HCT116 (cell line): ENCODE measurements at regions not wholly inside any gene's neighbourhood (a gene's known extent, or its start where the extent isn't known, plus 50 kb on each side); places are given as distances from the start of the nearest gene placed in this dataset.

ENCODE experiments used
- ATAC-seq: fragments of 200-7000 bp; cut with Tn5 transposase; 2 replicates; pipeline ENCODE4 v1.9.1; 2020; ENCODE audit warnings: mild to moderate bottlenecking, moderate library complexity
- BruUV-seq: library from RNA; stranded (reverse); fragments of 400-500 nt; replicated peaks from 2 replicates; lab custom pipeline; 2021; lab: Mats Ljungman, UMichigan
- CTCF ChIA-PET: fragments of 300-600 bp; sonication (Branson Sonifier 250); formaldehyde crosslinking; loops from one replicate; lab custom pipeline; 2021; ENCODE audit warnings: antibody characterized with exemption; lab: Charles Lee
- POLR2A ChIA-PET: fragments of 300-600, 350-600 bp; sonication (Branson Sonifier 250); formaldehyde crosslinking; loops from one replicate; lab custom pipeline; 2021; ENCODE audit warnings: antibody characterized with exemption; lab: Charles Lee
- RAD21 ChIA-PET, 2 experiments: fragments of 300-600 bp; sonication (Branson Sonifier 250); formaldehyde crosslinking; loops; one replicate each; lab custom pipeline; 2023; ENCODE audit warnings: low total read pairs in 2 of 2; ENCODE audit not compliant: uncharacterized antibody in 2 of 2, unreplicated experiment in 2 of 2, low non-redundant PET in 1 of 2; lab: Charles Lee
- DNase-seq: peaks from one replicate; pipeline ENCODE4 v3.0.0-alpha.2; 2010; ENCODE audit warnings: low read depth, low spot score
- H2AFZ ChIP-seq: fragments of 200-600 bp; shearing (Covaris generic), sonication (generic); 2 replicates; pipeline ENCODE4 v1.6.1; 2017; ENCODE audit warnings: low read depth, mixed run types, mixed read lengths, antibody characterized with exemption, low read length; ENCODE audit not compliant: poor library complexity, severe bottlenecking
- H3K27ac ChIP-seq: 2 replicates; pipeline ENCODE4 v1.5.1; 2012; ENCODE audit warnings: low read depth, low read length
- H3K27me3 ChIP-seq: fragments of 200-600 bp; sonication (generic); 2 replicates; pipeline ENCODE4 v1.6.1; 2016; ENCODE audit warnings: mixed run types, low read length, mixed read lengths; ENCODE audit not compliant: insufficient read depth
- H3K36me3 ChIP-seq, 2 experiments: fragments of 200-500 bp in 1 of 2; fragments of 200-600 bp in 1 of 2; sonication (Bioruptor generic) in 1 of 2; sonication (generic) in 1 of 2; 2 replicates each; pipeline versions ENCODE4 v1.5.1 to v1.6.1; 2014 to 2016; ENCODE audit warnings: low read length in 2 of 2, inconsistent platforms in 1 of 2, mixed read lengths in 1 of 2, mixed run types in 1 of 2; ENCODE audit not compliant: insufficient read depth in 2 of 2, control insufficient read depth in 1 of 2
- H3K4me1 ChIP-seq, 2 experiments: fragments of 200-600 bp in 1 of 2; sonication (generic) in 1 of 2; 2 replicates each; pipeline versions ENCODE4 v1.5.1 to v1.6.1; 2012 to 2017; ENCODE audit warnings: low read length in 2 of 2, inconsistent platforms in 1 of 2, mild to moderate bottlenecking in 1 of 2, mixed read lengths in 1 of 2, mixed run types in 1 of 2, moderate library complexity in 1 of 2; ENCODE audit not compliant: insufficient read depth in 2 of 2, control insufficient read depth in 1 of 2
- H3K4me2 ChIP-seq: fragments of 200-600 bp; sonication (generic); 2 replicates; pipeline ENCODE4 v1.6.1; 2017; ENCODE audit warnings: mixed run types, low read length, mixed read lengths
- H3K4me3 ChIP-seq, 2 experiments: fragments of 200-600 bp in 1 of 2; sonication (generic) in 1 of 2; replicated peaks in 1 of 2; 2 replicates each; pipeline ENCODE4 v1.5.1; 2011 to 2016; ENCODE audit warnings: low read length in 2 of 2, control low read depth in 1 of 2, low read depth in 1 of 2, mild to moderate bottlenecking in 1 of 2, mixed read lengths in 1 of 2, mixed run types in 1 of 2
- H3K79me2 ChIP-seq: fragments of 200-600 bp; sonication (generic); 2 replicates; pipeline ENCODE4 v1.6.1; 2017; ENCODE audit warnings: mild to moderate bottlenecking, mixed run types, low read length, moderate library complexity, mixed read lengths; ENCODE audit not compliant: insufficient read depth
- H3K9ac ChIP-seq: fragments of 200-600 bp; sonication (generic); 2 replicates; pipeline ENCODE4 v1.6.1; 2016; ENCODE audit warnings: low read length, mixed read lengths
- H3K9me2 ChIP-seq: fragments of 200-600 bp; sonication (generic), shearing (Covaris generic); 2 replicates; pipeline ENCODE4 v1.6.1; 2017; ENCODE audit warnings: mixed run types, mild to moderate bottlenecking, moderate library complexity; ENCODE audit not compliant: insufficient read depth
- H3K9me3 ChIP-seq, 2 experiments: fragments of 200-500 bp in 1 of 2; fragments of 200-600 bp in 1 of 2; sonication (Bioruptor generic) in 1 of 2; sonication (generic) in 1 of 2; 2 replicates each; pipeline ENCODE4 v1.6.1; 2014 to 2017; ENCODE audit warnings: low read length in 2 of 2, mixed read lengths in 2 of 2, inconsistent platforms in 1 of 2, low read depth in 1 of 2, mild to moderate bottlenecking in 1 of 2, mixed run types in 1 of 2, moderate library complexity in 1 of 2; ENCODE audit not compliant: control insufficient read depth in 1 of 2, insufficient read depth in 1 of 2
- H4K20me1 ChIP-seq: fragments of 200-600 bp; sonication (generic), shearing (Covaris generic); 2 replicates; pipeline ENCODE4 v1.6.1; 2017; ENCODE audit warnings: mixed run types, mild to moderate bottlenecking, moderate library complexity; ENCODE audit not compliant: insufficient read depth
- ATF3 ChIP-seq: IDR thresholded peaks from 2 replicates; pipeline ENCODE4 v1.6.1; 2012
- CTCF ChIP-seq, 3 experiments: fragments of 200-600 bp in 1 of 3; sonication (generic) in 1 of 3; IDR thresholded peaks in 2 of 3; conservative IDR thresholded peaks in 1 of 3; 2 replicates each; pipeline ENCODE4 v1.5.1; 2012 to 2017; ENCODE audit warnings: low read depth in 2 of 3, low read length in 2 of 3, antibody characterized with exemption in 1 of 3, borderline replicate concordance in 1 of 3, control low read depth in 1 of 3, mild to moderate bottlenecking in 1 of 3, mixed read lengths in 1 of 3, mixed run types in 1 of 3, moderate library complexity in 1 of 3; ENCODE audit not compliant: insufficient read depth in 1 of 3
- EGR1 ChIP-seq: IDR thresholded peaks from 2 replicates; pipeline ENCODE4 v1.6.1; 2012; ENCODE audit warnings: low read depth
- ELF1 ChIP-seq: IDR thresholded peaks from 2 replicates; pipeline ENCODE4 v1.6.1; 2012; ENCODE audit warnings: low read depth, borderline replicate concordance
- EZH2 ChIP-seq: fragments of 200-600 bp; sonication (generic); IDR thresholded peaks from 2 replicates; pipeline ENCODE4 v1.6.1; 2017; ENCODE audit warnings: antibody characterized with exemption, mixed run types
- FOSL1 ChIP-seq: IDR thresholded peaks from 2 replicates; pipeline ENCODE4 v1.6.1; 2012; ENCODE audit warnings: low read depth
- JUND ChIP-seq: IDR thresholded peaks from 2 replicates; pipeline ENCODE4 v1.6.1; 2012
- MAX ChIP-seq: IDR thresholded peaks from 2 replicates; pipeline ENCODE4 v1.6.1; 2012
- POLR2A ChIP-seq: IDR thresholded peaks from 2 replicates; pipeline ENCODE4 v1.7.0; 2011; ENCODE audit warnings: borderline replicate concordance; ENCODE audit not compliant: insufficient read depth, insufficient read length; ENCODE audit errors: extremely low read depth
- POLR2AphosphoS5 ChIP-seq: IDR thresholded peaks from 2 replicates; pipeline ENCODE4 v1.6.1; 2011; ENCODE audit warnings: mild to moderate bottlenecking, low read depth, low read length, moderate library complexity
- RAD21 ChIP-seq: IDR thresholded peaks from 2 replicates; pipeline ENCODE4 v1.6.1; 2012; ENCODE audit warnings: low read depth, mild to moderate bottlenecking
- SIN3A ChIP-seq: IDR thresholded peaks from 2 replicates; pipeline ENCODE4 v1.6.1; 2012; ENCODE audit warnings: low read depth
- SP1 ChIP-seq: IDR thresholded peaks from 2 replicates; pipeline ENCODE4 v1.6.1; 2012; ENCODE audit warnings: low read depth
- SRF ChIP-seq: IDR thresholded peaks from 2 replicates; pipeline ENCODE4 v1.6.1; 2012; ENCODE audit warnings: low read depth
- YY1 ChIP-seq: IDR thresholded peaks from 2 replicates; pipeline ENCODE4 v1.6.1; 2011; ENCODE audit warnings: low read length, low read depth, moderate library complexity, mild to moderate bottlenecking; ENCODE audit not compliant: insufficient replicate concordance; ENCODE audit errors: extremely low read depth
- ZBTB33 ChIP-seq: IDR thresholded peaks from 2 replicates; pipeline ENCODE4 v1.6.1; 2011; ENCODE audit warnings: mild to moderate bottlenecking, low read length, moderate library complexity; ENCODE audit not compliant: insufficient replicate concordance; ENCODE audit errors: extremely low read depth
- ZFX ChIP-seq: fragments of 450-650 bp; IDR thresholded peaks from 2 replicates; pipeline ENCODE4 v1.6.1; 2017
- ZNF274 ChIP-seq: fragments of 200-500 bp; sonication (Bioruptor generic); IDR thresholded peaks from 2 replicates; pipeline ENCODE4 v1.6.1; 2014; ENCODE audit warnings: mild to moderate bottlenecking, low read depth, low read length, inconsistent platforms
- intact Hi-C: fragments of 100-400 bp; cut with micrococcal nuclease; formaldehyde crosslinking; loops from 2 replicates; pipeline ENCODE4 v1.10.0; 2022

GRCh38 chr14:65170768-65171507, 68.6 kb upstream of the MAX start (continued):
- no peak for TF ChIP-seq EGR1
- TF ChIP-seq EZH2: no peak
- TF ChIP-seq SRF: no peak
- no peak for TF ChIP-seq POLR2A
- TF ChIP-seq POLR2AphosphoS5: no peak
- TF ChIP-seq YY1: no peak
- no peak for TF ChIP-seq JUND
- TF ChIP-seq ATF3: no peak
- TF ChIP-seq ZFX: no peak
- TF ChIP-seq ZNF274: no peak

- no TSS peak for BruUV-seq
- H3K9ac ChIP-seq: no peak overlapping the region
- POLR2A ChIA-PET: no interaction called here
- H3K4me3 ChIP-seq: no peak overlapping the region
- intact Hi-C loops: no loop called here
- H4K20me1 ChIP-seq: no peaks in the 10 kb centered on the region
- DNase-seq: no peak
- H3K27ac ChIP-seq: no peak overlapping the region
- H3K79me2 ChIP-seq: no peaks in the 10 kb centered on the region
- H3K9me2 ChIP-seq: no peaks in the 10 kb centered on the region
- CTCF ChIA-PET: no interaction called here
- H3K9me3 ChIP-seq: no peaks in the 10 kb centered on the region
- RAD21 ChIA-PET: no interaction called here
- H2AFZ ChIP-seq: no peak overlapping the region
- H3K27me3 ChIP-seq: no peaks in the 10 kb centered on the region
- no peaks in the 10 kb centered on the region for H3K4me1 ChIP-seq
- ATAC-seq: no peak
- H3K4me2 ChIP-seq: no peak overlapping the region
- H3K36me3 ChIP-seq: no peaks in the 10 kb centered on the region
- no peak for TF ChIP-seq JUND
- TF ChIP-seq SP1: no peak
- TF ChIP-seq FOSL1: no peak
- TF ChIP-seq SIN3A: no peak
- TF ChIP-seq RAD21: no peak
- no peak for TF ChIP-seq SRF
- TF ChIP-seq ZBTB33: no peak
- no peak for TF ChIP-seq MAX
- no peak for TF ChIP-seq EZH2
- TF ChIP-seq CTCF (IDR thresholded peaks at IDR 0.05 in 2 of 3, conservative IDR thresholded peaks at IDR 0.05 in 1 of 3; ENCODE audit: borderline replicate concordance in 1 of 3, insufficient read depth in 1 of 3, low read depth in 2 of 3, low read length in 2 of 3): no peak
- no peak for TF ChIP-seq ZNF274
- TF ChIP-seq ELF1: no peak
These were observed 71.8 kb upstream of the MAX start for GRCh38 chr14:65173973-65174693.
